ENCODE measurements at regions not wholly inside any gene's neighbourhood (a gene's known extent, or its start where the extent isn't known, plus 50 kb on each side); places are given as distances from the start of the nearest gene placed in this dataset.

GRCh38 chr2:15718944-15719323 lies 127.3 kb downstream of the DDX1 start:
- Histone ChIP-seq H3K27ac (no peak overlapping the region), H3K36me3 (ENCODE audit: insufficient read depth) (no peaks in the 10 kb centered on the region), H3K79me2 (ENCODE audit: insufficient read depth, low read depth) (no peaks in the 10 kb centered on the region), H3K9ac (no peak overlapping the region), H3K4me2 (no peak overlapping the region), H2AFZ (ENCODE audit: low read depth) (no peak overlapping the region), H3K4me1 (ENCODE audit: low read depth, poor library complexity, severe bottlenecking) (no peaks in the 10 kb centered on the region), H3K27me3 (ENCODE audit: insufficient read depth, low read depth) (no peaks in the 10 kb centered on the region), H3K4me3 (IDR thresholded peaks at IDR 0.05; ENCODE audit: insufficient read depth, low read depth, low read length) (no peak overlapping the region), H4K20me1 (ENCODE audit: insufficient read depth) (no peaks in the 10 kb centered on the region)
- TF ChIP-seq, protein P1, sequence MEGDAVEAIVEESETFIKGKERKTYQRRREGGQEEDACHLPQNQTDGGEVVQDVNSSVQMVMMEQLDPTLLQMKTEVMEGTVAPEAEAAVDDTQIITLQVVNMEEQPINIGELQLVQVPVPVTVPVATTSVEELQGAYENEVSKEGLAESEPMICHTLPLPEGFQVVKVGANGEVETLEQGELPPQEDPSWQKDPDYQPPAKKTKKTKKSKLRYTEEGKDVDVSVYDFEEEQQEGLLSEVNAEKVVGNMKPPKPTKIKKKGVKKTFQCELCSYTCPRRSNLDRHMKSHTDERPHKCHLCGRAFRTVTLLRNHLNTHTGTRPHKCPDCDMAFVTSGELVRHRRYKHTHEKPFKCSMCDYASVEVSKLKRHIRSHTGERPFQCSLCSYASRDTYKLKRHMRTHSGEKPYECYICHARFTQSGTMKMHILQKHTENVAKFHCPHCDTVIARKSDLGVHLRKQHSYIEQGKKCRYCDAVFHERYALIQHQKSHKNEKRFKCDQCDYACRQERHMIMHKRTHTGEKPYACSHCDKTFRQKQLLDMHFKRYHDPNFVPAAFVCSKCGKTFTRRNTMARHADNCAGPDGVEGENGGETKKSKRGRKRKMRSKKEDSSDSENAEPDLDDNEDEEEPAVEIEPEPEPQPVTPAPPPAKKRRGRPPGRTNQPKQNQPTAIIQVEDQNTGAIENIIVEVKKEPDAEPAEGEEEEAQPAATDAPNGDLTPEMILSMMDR (conservative IDR thresholded peaks at IDR 0.05; ENCODE audit: low read depth, low read length): no peak

GRCh38 chr2:15719566-15720313 lies 128.1 kb downstream of the DDX1 start:
- Histone ChIP-seq H3K9ac (no peak overlapping the region), H3K4me3 (IDR thresholded peaks at IDR 0.05; ENCODE audit: insufficient read depth, low read depth, low read length) (no peak overlapping the region), H3K27me3 (ENCODE audit: insufficient read depth, low read depth) (no peaks in the 10 kb centered on the region), H3K79me2 (ENCODE audit: insufficient read depth, low read depth) (no peaks in the 10 kb centered on the region), H2AFZ (ENCODE audit: low read depth) (no peak overlapping the region), H3K27ac (no peak overlapping the region), H3K4me1 (ENCODE audit: low read depth, poor library complexity, severe bottlenecking) (no peaks in the 10 kb centered on the region), H3K4me2 (no peak overlapping the region), H4K20me1 (ENCODE audit: insufficient read depth) (no peaks in the 10 kb centered on the region), H3K36me3 (ENCODE audit: insufficient read depth) (no peaks in the 10 kb centered on the region)
- TF ChIP-seq, protein P1 (conservative IDR thresholded peaks at IDR 0.05; ENCODE audit: low read depth, low read length): no peak

- Histone ChIP-seq H3K36me3 (ENCODE audit: insufficient read depth) (no peaks in the 10 kb centered on the region), H2AFZ (ENCODE audit: low read depth) (no peak overlapping the region), H4K20me1 (ENCODE audit: insufficient read depth) (no peaks in the 10 kb centered on the region), H3K27me3 (ENCODE audit: insufficient read depth, low read depth) (no peaks in the 10 kb centered on the region), H3K27ac (no peak overlapping the region), H3K79me2 (ENCODE audit: insufficient read depth, low read depth) (no peaks in the 10 kb centered on the region), H3K4me3 (IDR thresholded peaks at IDR 0.05; ENCODE audit: insufficient read depth, low read depth, low read length) (no peak overlapping the region), H3K4me2 (no peak overlapping the region), H3K9ac (no peak overlapping the region), H3K4me1 (ENCODE audit: low read depth, poor library complexity, severe bottlenecking) (no peaks in the 10 kb centered on the region)
- TF ChIP-seq, protein P1 (conservative IDR thresholded peaks at IDR 0.05; ENCODE audit: low read depth, low read length): no peak
Measured at GRCh38 chr2:15720561-15721307, 129.1 kb downstream of the DDX1 start.

- Histone ChIP-seq H3K4me2 (no peak overlapping the region), H2AFZ (ENCODE audit: low read depth) (no peak overlapping the region), H4K20me1 (ENCODE audit: insufficient read depth) (no peaks in the 10 kb centered on the region), H3K36me3 (ENCODE audit: insufficient read depth) (no peaks in the 10 kb centered on the region), H3K79me2 (ENCODE audit: insufficient read depth, low read depth) (no peaks in the 10 kb centered on the region), H3K4me1 (ENCODE audit: low read depth, poor library complexity, severe bottlenecking) (no peaks in the 10 kb centered on the region), H3K27me3 (ENCODE audit: insufficient read depth, low read depth) (no peaks in the 10 kb centered on the region), H3K27ac (no peak overlapping the region), H3K9ac (no peak overlapping the region), H3K4me3 (IDR thresholded peaks at IDR 0.05; ENCODE audit: insufficient read depth, low read depth, low read length) (no peak overlapping the region)
- TF ChIP-seq, protein P1 (conservative IDR thresholded peaks at IDR 0.05; ENCODE audit: low read depth, low read length): no peak
Measured at GRCh38 chr2:15721411-15722067, 129.9 kb downstream of the DDX1 start.

Measured in KMS-11 (cell line).